Activated naive CD8-positive, alpha-beta T cell treated with anti-CD3 and anti-CD28 coated beads, Interleukin-2, amount 10 ng/mL, durations not matched to agents 7 days and 5 days (primary cell): ENCODE measurements at regions not wholly inside any gene's neighbourhood (a gene's known extent, or its start where the extent isn't known, plus 50 kb on each side); places are given as distances from the start of the nearest gene placed in this dataset.

Experiments used
- ATAC-seq: fragments of 150-1000 bp; cut with Tn5 transposase; one replicate; pipeline ENCODE4 v1.10.0; 2021; ENCODE audit warnings: low read depth, moderate library complexity
- POLR2A ChIA-PET: fragments of 350-600 bp; sonication (Branson Sonifier 250); formaldehyde crosslinking; loops from one replicate; lab custom pipeline; 2021; ENCODE audit warnings: antibody characterized with exemption; lab: Charles Lee
- DNase-seq: peaks from one replicate; pipeline ENCODE4 v3.0.0; 2021
- H3K27ac Mint-ChIP-seq: one replicate; pipeline ENCODE4 v1.8.0; 2022; ENCODE audit warnings: mild to moderate bottlenecking, mixed read lengths
- H3K27me3 Mint-ChIP-seq: one replicate; pipeline ENCODE4 v1.8.0; 2022; ENCODE audit warnings: mild to moderate bottlenecking, moderate library complexity, mixed read lengths
- H3K36me3 Mint-ChIP-seq: one replicate; pipeline ENCODE4 v1.8.0; 2021; ENCODE audit warnings: mild to moderate bottlenecking, mixed read lengths
- H3K4me1 Mint-ChIP-seq: one replicate; pipeline ENCODE4 v1.8.0; 2021; ENCODE audit warnings: mixed read lengths
- H3K4me3 Mint-ChIP-seq: one replicate; pipeline ENCODE4 v1.8.0; 2022; ENCODE audit warnings: mild to moderate bottlenecking, moderate library complexity, mixed read lengths
- H3K9me3 Mint-ChIP-seq: one replicate; pipeline ENCODE4 v1.8.0; 2021; ENCODE audit warnings: mixed read lengths

DNA sequence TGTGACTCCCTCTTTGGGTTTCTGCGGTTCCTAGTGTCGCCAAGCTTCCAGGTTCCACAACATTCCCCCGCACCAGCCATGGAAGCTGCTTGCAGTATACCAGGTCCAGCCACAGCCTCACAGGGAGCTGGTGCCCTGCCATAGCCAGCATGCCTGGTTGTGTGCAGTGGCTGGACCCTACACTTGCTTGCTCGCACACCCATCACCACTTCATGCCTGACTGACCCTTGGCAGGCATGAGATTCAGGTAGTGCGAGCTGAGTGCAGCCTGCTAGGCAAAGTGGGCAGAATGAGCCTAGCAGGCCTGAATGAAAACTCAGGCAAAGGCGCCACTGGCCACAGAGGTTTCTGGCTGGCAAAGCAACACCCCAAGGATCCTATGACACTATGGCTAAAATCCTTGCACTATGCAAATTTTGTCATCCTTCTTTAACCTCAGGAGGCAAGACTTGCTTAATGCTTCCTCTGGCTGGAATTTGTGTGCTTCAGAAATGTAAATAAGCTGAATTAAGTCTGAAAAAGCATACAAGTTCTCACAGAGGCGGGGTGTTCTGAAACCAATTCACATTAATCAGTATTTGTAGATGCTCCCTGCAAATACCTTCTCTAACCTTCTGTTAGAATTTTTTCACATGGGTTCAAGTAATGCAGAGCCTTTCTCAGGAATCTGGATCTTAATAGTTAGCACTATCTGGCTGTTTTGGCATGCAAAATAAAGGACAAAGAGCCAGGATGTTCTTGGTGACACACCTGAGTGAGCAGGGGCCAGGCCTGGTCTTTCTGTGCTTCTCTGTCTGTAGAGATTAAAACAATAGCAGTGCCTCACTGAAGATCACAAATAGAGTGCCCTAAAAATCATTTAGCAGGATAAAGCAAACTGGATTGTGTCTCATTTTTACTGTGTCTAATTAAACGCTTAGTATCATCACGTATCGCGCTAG lies 256.9 kb downstream of the GPATCH2 start:
- no peak for DNase-seq
- no peak overlapping the region for H3K4me3 Mint-ChIP-seq
- no peaks in the 10 kb centered on the region for H3K27me3 Mint-ChIP-seq
- POLR2A ChIA-PET = no interaction called here
- no peak overlapping the region for H3K27ac Mint-ChIP-seq
- no peaks in the 10 kb centered on the region for H3K36me3 Mint-ChIP-seq
- H3K4me1 Mint-ChIP-seq = peaks cover 4% of the 10 kb centered on the region
- peaks cover 9% of the 10 kb centered on the region for H3K9me3 Mint-ChIP-seq
- no peak for ATAC-seq

DNA sequence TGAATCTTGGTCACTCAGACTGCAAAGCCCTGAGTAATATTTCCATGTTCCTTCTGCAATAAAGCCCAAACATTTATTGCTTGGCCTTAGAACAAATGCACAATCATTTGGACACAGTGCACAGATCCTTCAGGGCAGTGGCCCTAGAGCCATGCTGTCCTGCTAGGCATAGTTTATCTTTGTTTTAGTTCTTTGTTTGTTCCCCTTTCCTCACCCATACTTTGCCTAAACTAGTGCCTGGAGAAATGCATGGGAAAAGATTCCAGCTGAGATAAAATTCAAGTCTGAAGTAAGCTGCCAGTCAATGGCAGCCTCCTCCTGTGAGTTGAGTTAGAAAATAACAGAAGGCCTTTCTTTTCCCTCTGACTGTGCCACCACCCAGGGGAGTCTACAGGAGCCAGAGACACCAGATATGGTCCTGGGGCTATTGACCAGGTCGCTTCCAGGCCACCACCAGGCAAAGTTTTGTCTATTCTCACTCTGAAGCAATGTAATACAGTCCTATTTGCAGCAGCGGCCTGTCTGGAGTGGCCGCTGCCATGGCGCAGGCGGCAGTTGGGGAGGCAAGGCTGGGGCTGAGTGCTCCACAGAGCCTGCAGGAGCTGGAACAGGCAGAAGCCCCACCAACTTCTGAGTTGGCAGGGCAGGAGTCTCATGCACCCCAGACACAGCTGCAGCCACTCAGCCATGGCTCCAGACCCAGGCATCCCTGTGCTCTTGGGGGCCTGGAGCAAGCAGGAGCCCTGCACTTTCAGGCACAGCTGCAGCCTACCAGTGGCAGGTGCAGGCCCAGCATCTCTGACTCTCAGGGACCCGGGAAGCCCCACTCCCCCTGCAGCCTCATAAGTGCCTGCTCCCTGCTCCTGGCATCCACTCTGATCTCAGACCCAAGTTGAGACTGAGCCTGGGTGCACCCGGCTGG lies 258.6 kb downstream of the GPATCH2 start:
- ATAC-seq (no peak), DNase-seq (no peak)
- H3K4me1 Mint-ChIP-seq = peaks cover 4% of the 10 kb centered on the region
- no peaks in the 10 kb centered on the region for H3K36me3 Mint-ChIP-seq
- H3K4me3 Mint-ChIP-seq = no peak overlapping the region
- H3K27ac Mint-ChIP-seq = no peak overlapping the region
- no peaks in the 10 kb centered on the region for H3K27me3 Mint-ChIP-seq
- peaks cover 6% of the 10 kb centered on the region for H3K9me3 Mint-ChIP-seq
- POLR2A ChIA-PET = no interaction called here

DNA sequence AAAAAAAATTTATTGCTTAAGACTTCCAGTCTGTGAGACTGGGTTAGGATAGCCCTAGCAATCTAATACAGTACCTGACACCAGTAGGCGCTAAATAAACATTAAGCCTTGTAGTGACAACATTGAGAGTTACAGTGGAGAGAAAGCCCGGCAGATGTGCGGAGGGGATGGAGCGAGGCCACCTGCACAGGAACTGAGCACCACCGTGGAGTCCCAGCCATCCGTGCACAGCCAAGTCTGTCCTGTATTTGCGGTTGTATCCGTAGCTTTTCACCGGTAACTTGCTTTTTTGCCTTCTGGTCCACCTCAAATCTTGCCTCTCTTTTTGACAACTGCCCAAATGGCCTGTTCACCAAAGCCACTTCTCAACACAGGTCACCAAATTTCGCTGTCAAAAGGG lies 260.1 kb downstream of the GPATCH2 start:
- no peak for ATAC-seq
- H3K27ac Mint-ChIP-seq = no peak overlapping the region
- H3K4me3 Mint-ChIP-seq = no peak overlapping the region
- H3K9me3 Mint-ChIP-seq = peaks cover 4% of the 10 kb centered on the region
- POLR2A ChIA-PET = no interaction called here
- H3K27me3 Mint-ChIP-seq = no peaks in the 10 kb centered on the region
- no peak for DNase-seq
- H3K4me1 Mint-ChIP-seq = peaks cover 4% of the 10 kb centered on the region
- H3K36me3 Mint-ChIP-seq = no peaks in the 10 kb centered on the region

DNA sequence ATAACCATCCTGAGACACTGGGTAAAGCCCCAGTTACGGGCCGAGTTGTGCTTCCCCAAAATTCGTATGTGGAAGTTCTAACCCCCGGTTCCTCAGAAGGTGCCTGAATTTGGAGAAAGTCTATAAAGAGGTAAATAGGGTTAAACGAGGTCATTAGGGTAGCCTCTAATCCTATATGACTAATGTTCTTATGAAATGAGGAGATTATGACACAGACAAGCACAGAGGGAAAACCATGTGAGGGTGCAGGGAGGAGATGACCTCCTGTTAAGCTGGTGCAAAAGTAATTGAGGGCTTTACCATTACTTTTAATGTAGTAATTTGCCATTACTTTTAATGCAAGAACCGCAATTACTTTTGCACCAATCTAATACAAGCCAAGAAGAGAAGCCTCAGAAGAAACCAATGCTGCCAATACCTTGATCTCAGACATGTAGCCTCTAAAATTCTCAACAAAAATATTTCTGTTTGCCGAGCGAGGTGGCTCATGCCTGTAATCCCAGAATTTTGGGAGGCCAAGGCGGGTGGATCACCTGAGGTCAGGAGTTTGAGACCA lies 260.8 kb downstream of the GPATCH2 start:
- no peak overlapping the region for H3K27ac Mint-ChIP-seq
- H3K4me3 Mint-ChIP-seq = no peak overlapping the region
- ATAC-seq (no peak), DNase-seq (no peak)
- H3K4me1 Mint-ChIP-seq = peaks cover 4% of the 10 kb centered on the region
- H3K27me3 Mint-ChIP-seq = no peaks in the 10 kb centered on the region
- H3K36me3 Mint-ChIP-seq = no peaks in the 10 kb centered on the region
- POLR2A ChIA-PET = no interaction called here
- H3K9me3 Mint-ChIP-seq = peaks cover 4% of the 10 kb centered on the region

DNA sequence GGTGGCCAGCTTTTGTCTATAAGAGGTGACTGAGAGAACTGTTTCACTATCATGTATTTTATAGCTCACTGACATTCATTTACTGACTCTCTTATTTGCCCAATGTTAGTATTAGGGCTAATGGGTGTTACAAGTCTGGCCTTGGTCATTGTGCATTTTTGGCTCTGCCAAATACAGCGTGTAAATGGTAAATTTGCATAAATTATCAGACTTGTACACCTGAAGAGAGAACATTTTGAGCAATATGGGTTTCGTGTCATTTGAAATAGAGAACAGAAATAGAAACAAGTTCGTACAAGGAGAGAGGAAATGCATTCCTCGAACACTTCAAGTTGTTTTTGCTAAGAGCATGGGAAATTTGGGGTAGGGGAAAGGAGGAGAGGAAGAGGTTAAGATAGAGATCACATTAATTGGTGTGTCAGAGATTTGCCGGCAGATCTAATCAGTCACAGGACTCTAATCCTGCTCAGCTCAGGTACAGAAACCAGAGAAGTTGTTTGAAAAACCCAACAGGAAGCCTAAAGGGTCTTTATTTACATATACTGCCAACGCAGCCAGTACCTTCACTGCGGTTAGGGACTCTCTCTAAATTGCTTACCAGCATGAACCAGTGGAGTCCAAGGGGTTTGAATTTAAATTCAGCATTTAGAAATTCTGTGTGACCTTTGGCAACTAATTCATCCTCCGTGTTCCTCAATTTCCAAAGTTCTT lies 261.5 kb downstream of the GPATCH2 start:
- POLR2A ChIA-PET = no interaction called here
- no peak overlapping the region for H3K4me3 Mint-ChIP-seq
- DNase-seq (no peak), ATAC-seq (no peak)
- H3K36me3 Mint-ChIP-seq = no peaks in the 10 kb centered on the region
- no peak overlapping the region for H3K27ac Mint-ChIP-seq
- peaks cover 4% of the 10 kb centered on the region for H3K9me3 Mint-ChIP-seq
- peaks cover 4% of the 10 kb centered on the region for H3K4me1 Mint-ChIP-seq
- no peaks in the 10 kb centered on the region for H3K27me3 Mint-ChIP-seq

DNA sequence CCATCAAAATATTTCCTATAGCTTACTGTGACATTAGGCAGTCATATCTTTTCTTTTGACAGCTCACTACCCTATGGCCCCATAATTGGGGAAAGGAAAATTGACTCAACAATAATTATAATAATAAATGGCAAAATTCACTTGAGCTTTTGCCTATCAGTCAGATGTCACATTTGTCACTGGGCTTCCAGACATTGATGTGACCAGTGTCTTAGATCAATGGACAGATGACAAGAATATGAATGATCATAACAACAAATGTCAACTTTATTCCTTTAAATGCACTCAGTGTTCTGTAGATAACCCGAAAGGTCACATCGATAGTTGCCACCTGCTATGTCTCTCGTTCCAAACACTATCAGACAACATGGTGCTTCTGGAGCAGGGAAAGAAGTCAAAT lies 266.7 kb downstream of the GPATCH2 start:
- DNase-seq (no peak), ATAC-seq (no peak)
- Mint-ChIP-seq H3K36me3 (no peaks in the 10 kb centered on the region), H3K9me3 (no peaks in the 10 kb centered on the region), H3K4me3 (no peak overlapping the region), H3K27ac (no peak overlapping the region), H3K4me1 (peaks cover under 1% of the 10 kb centered on the region), H3K27me3 (peaks cover 3% of the 10 kb centered on the region)
- POLR2A ChIA-PET = no interaction called here

DNA sequence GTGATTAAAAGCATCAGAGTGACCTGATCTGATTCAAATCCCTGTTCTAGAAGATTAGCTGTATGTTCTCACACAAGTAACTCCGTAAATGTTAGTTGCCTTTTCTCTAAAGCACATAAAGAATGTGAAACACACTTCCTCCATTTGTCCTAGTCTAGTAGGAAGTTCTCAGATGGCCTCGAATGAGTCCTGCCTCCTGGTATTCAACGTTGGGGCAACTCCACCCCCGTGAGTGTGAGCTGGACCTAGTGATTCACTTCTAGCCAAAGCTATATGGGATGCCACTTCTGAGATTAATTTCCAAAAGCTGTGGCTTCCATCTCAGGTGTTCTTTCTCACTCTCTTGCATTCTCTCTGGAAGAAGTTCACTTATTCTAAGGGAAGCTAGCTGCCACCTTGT lies 267.6 kb downstream of the GPATCH2 start:
- Mint-ChIP-seq H3K9me3 (no peaks in the 10 kb centered on the region), H3K4me3 (no peak overlapping the region), H3K27ac (no peak overlapping the region), H3K4me1 (no peaks in the 10 kb centered on the region), H3K36me3 (no peaks in the 10 kb centered on the region), H3K27me3 (peaks cover 3% of the 10 kb centered on the region)
- POLR2A ChIA-PET = no interaction called here
- ATAC-seq (no peak), DNase-seq (no peak)

DNA sequence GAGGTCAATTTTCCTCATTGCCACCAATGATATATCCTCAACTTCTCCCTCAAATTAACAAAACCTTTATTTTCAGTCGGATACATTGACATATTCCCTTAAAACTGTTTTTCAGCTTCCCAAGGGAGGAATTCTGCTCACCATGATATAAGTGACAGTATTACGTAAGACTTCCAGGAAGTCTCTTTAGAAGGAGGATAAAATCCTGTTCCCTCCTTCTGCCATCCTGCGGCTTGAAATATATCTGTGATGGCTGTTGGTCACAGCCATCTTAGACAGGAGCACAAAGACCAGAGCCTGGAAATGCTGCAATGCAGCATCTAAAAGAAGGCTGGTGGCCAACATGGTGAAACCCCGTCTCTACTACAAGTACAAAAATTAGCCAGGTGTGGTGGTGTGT lies 270.4 kb downstream of the GPATCH2 start:
- peaks cover 3% of the 10 kb centered on the region for H3K27me3 Mint-ChIP-seq
- H3K36me3 Mint-ChIP-seq = no peaks in the 10 kb centered on the region
- H3K9me3 Mint-ChIP-seq = no peaks in the 10 kb centered on the region
- POLR2A ChIA-PET = no interaction called here
- H3K4me1 Mint-ChIP-seq = no peaks in the 10 kb centered on the region
- ATAC-seq = no peak
- H3K4me3 Mint-ChIP-seq = no peak overlapping the region
- no peak overlapping the region for H3K27ac Mint-ChIP-seq
- DNase-seq = no peak

DNA sequence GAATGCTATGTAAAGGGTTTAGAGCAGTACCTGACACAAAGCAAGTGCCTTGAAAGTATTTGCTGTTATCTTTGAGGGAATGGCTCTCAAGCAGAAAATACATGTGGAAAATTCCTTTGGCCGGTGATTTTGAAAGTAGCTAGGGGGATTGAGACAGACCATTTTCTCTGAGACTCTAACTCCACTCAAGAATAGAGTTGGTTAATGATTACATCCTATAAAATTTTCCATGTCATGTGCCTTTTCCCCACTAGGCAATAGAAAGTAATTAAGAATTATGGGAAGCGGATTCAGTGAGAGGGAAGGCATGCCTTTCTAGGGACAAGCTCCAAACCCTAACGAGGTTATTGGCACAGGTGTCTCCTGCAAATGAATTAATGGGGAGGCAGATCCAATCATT lies 276.0 kb downstream of the GPATCH2 start:
- no peak overlapping the region for H3K27ac Mint-ChIP-seq
- no peak for ATAC-seq
- no peaks in the 10 kb centered on the region for H3K36me3 Mint-ChIP-seq
- H3K9me3 Mint-ChIP-seq = no peaks in the 10 kb centered on the region
- POLR2A ChIA-PET = no interaction called here
- H3K4me3 Mint-ChIP-seq = no peak overlapping the region
- H3K4me1 Mint-ChIP-seq = no peaks in the 10 kb centered on the region
- H3K27me3 Mint-ChIP-seq = no peaks in the 10 kb centered on the region
- DNase-seq = no peak

DNA sequence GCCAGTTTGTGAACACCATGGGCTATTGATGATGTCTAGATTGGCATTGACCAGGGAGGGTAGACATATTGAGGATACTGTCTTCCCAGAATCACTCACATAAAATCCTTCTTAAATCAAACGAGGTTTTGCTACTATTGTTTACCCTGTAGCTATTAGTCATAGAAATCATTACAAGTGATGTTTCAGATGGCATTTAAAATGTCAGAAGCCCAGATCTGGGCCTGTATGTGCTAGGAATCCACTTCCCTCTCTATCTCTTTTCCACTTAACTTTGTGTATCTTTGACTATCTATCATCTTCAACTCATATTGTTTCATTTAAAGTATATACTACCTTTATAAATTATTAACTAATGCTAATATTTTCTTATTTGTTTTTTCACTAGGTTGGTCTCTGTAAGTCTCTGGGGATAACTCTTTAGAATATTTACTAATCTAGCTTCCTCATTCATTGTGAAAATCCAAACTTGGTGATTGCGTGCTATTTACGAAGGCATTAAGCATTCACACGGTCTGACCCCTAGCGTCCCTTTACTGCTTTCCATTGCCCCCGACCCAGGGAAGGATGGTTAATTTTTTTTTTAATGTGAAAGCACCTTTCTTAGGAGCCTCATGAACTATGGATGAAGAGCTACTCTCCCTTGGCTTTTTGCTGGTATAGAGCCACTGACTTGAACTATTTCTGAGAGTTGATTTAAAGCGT lies 281.8 kb downstream of the GPATCH2 start:
- Mint-ChIP-seq H3K4me3 (no peak overlapping the region), H3K36me3 (no peaks in the 10 kb centered on the region), H3K27ac (no peak overlapping the region), H3K9me3 (no peaks in the 10 kb centered on the region), H3K27me3 (no peaks in the 10 kb centered on the region), H3K4me1 (no peaks in the 10 kb centered on the region)
- ATAC-seq (no peak), DNase-seq (no peak)
- POLR2A ChIA-PET = no interaction called here

DNA sequence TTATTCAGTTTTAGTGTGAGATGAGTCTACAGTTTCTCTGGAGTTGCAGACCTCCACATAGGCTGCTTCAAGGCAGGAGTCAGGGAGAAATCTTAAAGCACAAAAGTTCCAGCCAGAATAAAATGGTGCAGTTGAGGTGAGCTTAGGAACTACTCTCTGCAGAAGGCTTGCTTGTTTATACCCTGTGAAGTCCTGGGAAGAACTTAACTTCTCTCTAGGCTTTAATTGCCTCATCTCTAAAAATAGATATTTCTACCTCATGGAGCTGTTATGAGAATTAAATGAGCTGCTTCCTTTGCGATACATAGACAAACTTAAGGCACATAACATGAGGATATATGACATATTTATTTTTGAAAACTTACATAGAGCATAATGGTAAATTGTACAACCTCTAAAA lies 286.2 kb downstream of the GPATCH2 start:
- H3K9me3 Mint-ChIP-seq = no peaks in the 10 kb centered on the region

DNA sequence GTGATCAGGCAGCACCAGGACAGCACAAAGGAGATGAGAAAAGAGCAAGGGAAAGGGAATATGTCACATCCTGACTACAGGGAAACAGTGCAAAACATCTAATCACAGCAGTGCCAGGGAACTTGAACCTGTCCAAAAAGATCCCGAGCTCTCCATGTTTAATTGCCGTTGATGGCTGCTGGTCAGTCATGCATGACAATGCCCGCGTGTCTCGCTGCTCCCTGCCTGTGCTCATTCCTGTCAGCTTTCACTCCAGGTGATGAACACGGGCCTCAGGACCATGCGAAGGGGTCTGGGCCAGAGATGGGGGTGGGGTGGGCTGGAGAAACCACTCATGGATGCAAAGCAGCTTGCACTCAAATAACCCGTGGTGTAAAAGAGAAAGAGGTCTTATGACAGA lies 287.0 kb downstream of the GPATCH2 start:
- Mint-ChIP-seq H3K4me1 (no peaks in the 10 kb centered on the region), H3K36me3 (no peaks in the 10 kb centered on the region)
- POLR2A ChIA-PET = no interaction called here

More for the DNA sequence above, 286.2 kb downstream of the GPATCH2 start:
- DNase-seq (no peak), ATAC-seq (no peak)
- no peaks in the 10 kb centered on the region for H3K4me1 Mint-ChIP-seq
- POLR2A ChIA-PET = no interaction called here
- no peaks in the 10 kb centered on the region for H3K36me3 Mint-ChIP-seq
- no peak overlapping the region for H3K27ac Mint-ChIP-seq
- no peaks in the 10 kb centered on the region for H3K27me3 Mint-ChIP-seq
- H3K4me3 Mint-ChIP-seq = no peak overlapping the region

More for the DNA sequence above, 287.0 kb downstream of the GPATCH2 start:
- ATAC-seq = no peak
- no peak overlapping the region for H3K27ac Mint-ChIP-seq
- H3K27me3 Mint-ChIP-seq = no peaks in the 10 kb centered on the region
- no peak overlapping the region for H3K4me3 Mint-ChIP-seq
- no peak for DNase-seq
- H3K9me3 Mint-ChIP-seq = no peaks in the 10 kb centered on the region
